ENCODE measurements at regions not wholly inside any gene's neighbourhood (a gene's known extent, or its start where the extent isn't known, plus 50 kb on each side); places are given as distances from the start of the nearest gene placed in this dataset.

DNA sequence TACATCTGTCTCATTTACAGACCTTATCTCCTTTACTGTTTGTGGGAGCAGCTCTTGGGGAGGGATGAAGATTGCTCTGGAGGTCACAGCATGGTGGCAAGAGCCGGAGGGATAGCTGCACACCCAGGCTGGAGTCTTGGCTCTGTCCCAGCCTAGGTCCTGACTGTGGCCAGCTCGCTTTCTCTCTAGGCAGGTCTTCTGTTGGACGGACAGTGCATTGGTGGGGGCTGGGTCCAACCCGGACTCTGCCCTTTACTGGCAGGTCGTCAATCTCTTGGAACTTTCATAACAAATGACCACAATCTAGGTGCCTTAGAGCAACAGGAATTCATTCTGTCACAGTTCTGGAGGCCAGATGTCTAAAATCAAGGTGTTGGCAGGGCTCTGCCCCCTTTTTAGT is 319.8 kb upstream of the C1orf174 start:
- Histone ChIP-seq H3K27me3 (ENCODE audit: control insufficient read depth, low read length) (0 out of 2 replicates have a peak, but pooled peaks cover 2% of the 10 kb centered on the region), H3K4me3 (ENCODE audit: low read length) (no peak overlapping the region)

DNA sequence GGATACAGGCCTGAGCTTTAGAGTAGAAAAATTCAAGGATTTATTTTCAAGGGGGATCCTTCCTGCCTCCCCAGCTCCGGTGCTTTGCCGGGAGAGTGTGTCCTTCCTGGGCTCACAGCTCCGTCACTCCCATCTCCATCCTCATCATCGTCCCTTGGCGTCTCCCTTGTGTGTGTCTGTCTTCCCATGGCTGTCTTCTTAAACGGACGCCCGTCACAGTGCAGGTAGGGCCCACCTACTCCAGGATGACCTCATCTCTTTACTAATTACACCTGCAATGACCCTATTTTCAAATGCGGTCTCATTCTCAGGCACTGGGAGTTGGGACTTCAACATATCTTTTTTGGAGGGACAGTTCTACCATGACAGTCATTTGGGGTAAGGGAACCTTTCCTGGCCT is 320.3 kb upstream of the C1orf174 start:
- Histone ChIP-seq H3K36me3 (ENCODE audit: control insufficient read depth, low read length) (no peaks in the 10 kb centered on the region), H3F3A (ENCODE audit: control insufficient read depth, insufficient read depth) (no peaks in the 10 kb centered on the region), H4K20me1 (ENCODE audit: control insufficient read depth, insufficient read depth, low read depth, low read length) (no peaks in the 10 kb centered on the region), H3K4me3 (ENCODE audit: low read length) (no peak overlapping the region), H3K27me3 (ENCODE audit: control insufficient read depth, low read length) (0 out of 2 replicates have a peak, but pooled peaks cover 2% of the 10 kb centered on the region), H3K9me2 (replicated peaks; ENCODE audit: control insufficient read depth, low read length) (no peaks in the 10 kb centered on the region), H3K27ac (ENCODE audit: low read depth, low read length) (no peak overlapping the region), H3K9me3 (ENCODE audit: control insufficient read depth, insufficient read depth, low read length) (no peaks in the 10 kb centered on the region), H3K79me2 (ENCODE audit: control insufficient read depth, low read length) (no peaks in the 10 kb centered on the region), H3K4me1 (ENCODE audit: control insufficient read depth, low read length) (no peaks in the 10 kb centered on the region), H3K4me2 (ENCODE audit: low read length) (no peak overlapping the region)
- TF ChIP-seq, protein P1, sequence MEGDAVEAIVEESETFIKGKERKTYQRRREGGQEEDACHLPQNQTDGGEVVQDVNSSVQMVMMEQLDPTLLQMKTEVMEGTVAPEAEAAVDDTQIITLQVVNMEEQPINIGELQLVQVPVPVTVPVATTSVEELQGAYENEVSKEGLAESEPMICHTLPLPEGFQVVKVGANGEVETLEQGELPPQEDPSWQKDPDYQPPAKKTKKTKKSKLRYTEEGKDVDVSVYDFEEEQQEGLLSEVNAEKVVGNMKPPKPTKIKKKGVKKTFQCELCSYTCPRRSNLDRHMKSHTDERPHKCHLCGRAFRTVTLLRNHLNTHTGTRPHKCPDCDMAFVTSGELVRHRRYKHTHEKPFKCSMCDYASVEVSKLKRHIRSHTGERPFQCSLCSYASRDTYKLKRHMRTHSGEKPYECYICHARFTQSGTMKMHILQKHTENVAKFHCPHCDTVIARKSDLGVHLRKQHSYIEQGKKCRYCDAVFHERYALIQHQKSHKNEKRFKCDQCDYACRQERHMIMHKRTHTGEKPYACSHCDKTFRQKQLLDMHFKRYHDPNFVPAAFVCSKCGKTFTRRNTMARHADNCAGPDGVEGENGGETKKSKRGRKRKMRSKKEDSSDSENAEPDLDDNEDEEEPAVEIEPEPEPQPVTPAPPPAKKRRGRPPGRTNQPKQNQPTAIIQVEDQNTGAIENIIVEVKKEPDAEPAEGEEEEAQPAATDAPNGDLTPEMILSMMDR (IDR thresholded peaks at IDR 0.05; ENCODE audit: low read depth, low read length, poor library complexity, severe bottlenecking) = no peak
- TF ChIP-seq EZH2phosphoT487 (IDR thresholded peaks at IDR 0.05; ENCODE audit: borderline replicate concordance, low read length) = no peak

More for the DNA sequence above, 319.8 kb upstream of the C1orf174 start:
- TF ChIP-seq EZH2phosphoT487 (IDR thresholded peaks at IDR 0.05; ENCODE audit: borderline replicate concordance, low read length) = no peak
- TF ChIP-seq, protein P1 (IDR thresholded peaks at IDR 0.05; ENCODE audit: low read depth, low read length, poor library complexity, severe bottlenecking) = no peak
- H3K36me3 ChIP-seq (ENCODE audit: control insufficient read depth, low read length) = no peaks in the 10 kb centered on the region
- H3K27ac ChIP-seq (ENCODE audit: low read depth, low read length) = no peak overlapping the region
- H3K4me2 ChIP-seq (ENCODE audit: low read length) = no peak overlapping the region
- no peaks in the 10 kb centered on the region for H4K20me1 ChIP-seq (ENCODE audit: control insufficient read depth, insufficient read depth, low read depth, low read length)
- no peaks in the 10 kb centered on the region for H3F3A ChIP-seq (ENCODE audit: control insufficient read depth, insufficient read depth)
- H3K9me2 ChIP-seq (replicated peaks; ENCODE audit: control insufficient read depth, low read length) = no peaks in the 10 kb centered on the region
- H3K79me2 ChIP-seq (ENCODE audit: control insufficient read depth, low read length) = no peaks in the 10 kb centered on the region
- no peaks in the 10 kb centered on the region for H3K9me3 ChIP-seq (ENCODE audit: control insufficient read depth, insufficient read depth, low read length)
- no peaks in the 10 kb centered on the region for H3K4me1 ChIP-seq (ENCODE audit: control insufficient read depth, low read length)

DNA sequence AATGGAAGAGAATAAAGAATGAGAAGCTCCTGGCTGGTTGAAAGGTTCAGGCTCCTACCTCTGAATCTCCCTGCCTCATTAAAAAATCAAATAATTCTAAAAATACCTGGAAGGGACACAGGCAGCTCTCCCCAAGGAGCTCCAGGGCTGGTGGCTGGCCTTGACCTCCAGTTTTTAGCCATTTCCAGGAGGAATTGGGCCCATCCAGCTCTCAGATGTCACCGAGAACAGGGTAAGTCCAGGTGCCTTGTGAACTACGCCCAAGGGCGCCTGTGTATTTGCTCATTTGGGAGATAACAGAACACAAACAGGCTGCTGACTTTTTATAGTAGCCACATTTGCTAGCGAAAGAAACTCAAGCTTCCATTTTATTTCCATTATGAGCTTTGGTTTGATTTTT is 321.0 kb upstream of the C1orf174 start:
- Histone ChIP-seq H3K36me3 (ENCODE audit: control insufficient read depth, low read length) (no peaks in the 10 kb centered on the region), H3K4me3 (ENCODE audit: low read length) (no peak overlapping the region), H3F3A (ENCODE audit: control insufficient read depth, insufficient read depth) (no peaks in the 10 kb centered on the region), H3K79me2 (ENCODE audit: control insufficient read depth, low read length) (no peaks in the 10 kb centered on the region), H4K20me1 (ENCODE audit: control insufficient read depth, insufficient read depth, low read depth, low read length) (no peaks in the 10 kb centered on the region), H3K9me2 (replicated peaks; ENCODE audit: control insufficient read depth, low read length) (no peaks in the 10 kb centered on the region), H3K27me3 (ENCODE audit: control insufficient read depth, low read length) (0 out of 2 replicates have a peak, but pooled peaks cover 2% of the 10 kb centered on the region), H3K27ac (ENCODE audit: low read depth, low read length) (no peak overlapping the region), H3K9me3 (ENCODE audit: control insufficient read depth, insufficient read depth, low read length) (no peaks in the 10 kb centered on the region), H3K4me2 (ENCODE audit: low read length) (no peak overlapping the region), H3K4me1 (ENCODE audit: control insufficient read depth, low read length) (no peaks in the 10 kb centered on the region)
- TF ChIP-seq, protein P1 (IDR thresholded peaks at IDR 0.05; ENCODE audit: low read depth, low read length, poor library complexity, severe bottlenecking) = no peak
- no peak for TF ChIP-seq EZH2phosphoT487 (IDR thresholded peaks at IDR 0.05; ENCODE audit: borderline replicate concordance, low read length)

Data from DOHH2 (cell line).